ENCODE measurements at regions not wholly inside any gene's neighbourhood (a gene's known extent, or its start where the extent isn't known, plus 50 kb on each side); places are given as distances from the start of the nearest gene placed in this dataset.
"Not testable (repeated sequence)": the region's sequence is repeated elsewhere in the genome, so short reads cannot be mapped to it uniquely, and the experiment has no call there.

GRCh38 chr3:15989419-15989818 lies 185.1 kb upstream of the GALNT15 start:
- DNase-seq (ENCODE audit: low read depth, low spot score) = no peak

DNA sequence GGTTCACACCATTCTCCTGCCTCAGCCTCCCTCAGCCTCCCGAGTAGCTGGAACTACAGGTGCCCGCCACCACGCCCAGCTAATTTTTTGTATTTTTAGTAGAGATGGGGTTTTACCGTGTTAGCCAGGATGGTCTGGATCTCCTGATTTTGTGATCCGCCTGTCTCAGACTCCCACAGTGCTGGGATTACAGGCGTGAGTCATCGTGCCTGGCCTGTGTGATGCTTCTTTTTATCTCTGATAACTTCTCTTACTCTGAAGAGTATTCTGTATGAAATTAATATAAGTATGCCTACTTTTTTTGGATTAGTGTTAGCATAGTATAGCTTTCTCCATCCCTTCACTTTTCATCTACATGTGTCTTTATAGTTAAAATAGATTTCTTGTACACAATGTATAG lies 180.8 kb upstream of the GALNT15 start:
- DNase-seq (ENCODE audit: low read depth, low spot score) = not testable (repeated sequence)

DNA sequence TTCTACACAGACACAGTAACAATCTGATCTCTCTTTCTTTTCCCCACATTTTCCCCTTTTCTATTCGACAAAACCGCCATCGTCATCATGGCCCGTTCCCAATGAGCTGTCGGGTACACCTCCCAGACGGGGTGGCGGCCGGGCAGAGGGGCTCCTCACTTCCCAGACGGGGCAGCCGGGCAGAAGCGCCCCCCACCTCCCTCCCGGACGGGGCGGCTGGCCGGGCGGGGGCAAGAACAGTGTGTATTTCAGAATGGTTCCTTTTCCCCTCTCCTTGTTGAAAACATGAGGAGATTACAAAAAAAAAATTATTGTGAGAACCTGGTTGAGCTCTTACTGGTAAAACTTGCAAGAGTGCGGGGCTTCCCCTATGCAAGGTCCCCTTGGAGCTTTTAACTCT lies 178.0 kb upstream of the GALNT15 start:
- DNase-seq (ENCODE audit: low read depth, low spot score) = not testable (repeated sequence)

DNA sequence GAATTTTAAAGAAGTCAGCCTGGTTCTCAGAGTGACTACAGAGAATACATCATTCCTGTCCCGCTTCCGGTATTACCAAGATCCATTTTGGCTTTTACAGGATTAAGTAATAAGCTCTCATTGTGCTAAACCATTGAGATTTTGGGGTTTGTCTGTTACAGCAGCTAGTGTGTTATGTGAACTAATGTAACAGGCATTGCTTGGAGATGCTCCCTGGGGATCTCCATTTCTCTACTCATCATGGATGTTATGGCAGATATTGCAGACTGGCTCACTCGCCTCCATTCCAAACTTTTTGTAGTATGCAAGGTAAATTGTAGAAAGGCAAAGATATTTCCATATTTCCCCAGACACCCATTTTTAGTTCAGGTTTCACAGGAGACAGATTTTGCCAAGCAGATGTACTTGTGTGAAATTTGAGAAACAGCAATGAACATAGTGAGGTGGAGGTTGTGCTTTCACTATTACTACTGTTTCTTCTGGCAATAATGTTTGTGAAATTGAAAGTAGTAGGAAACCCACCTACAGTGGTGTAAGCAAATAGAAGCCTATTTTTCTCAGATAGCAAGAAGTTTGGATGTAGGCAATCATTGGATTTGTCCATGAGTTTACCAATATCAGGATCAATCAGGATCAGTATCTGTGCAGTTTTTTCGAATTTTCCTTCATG lies 177.1 kb upstream of the GALNT15 start:
- no peak for DNase-seq (ENCODE audit: low read depth, low spot score)

GRCh38 chr3:15998911-15999310 lies 175.6 kb upstream of the GALNT15 start:
- no peak for DNase-seq (ENCODE audit: low read depth, low spot score)

DNA sequence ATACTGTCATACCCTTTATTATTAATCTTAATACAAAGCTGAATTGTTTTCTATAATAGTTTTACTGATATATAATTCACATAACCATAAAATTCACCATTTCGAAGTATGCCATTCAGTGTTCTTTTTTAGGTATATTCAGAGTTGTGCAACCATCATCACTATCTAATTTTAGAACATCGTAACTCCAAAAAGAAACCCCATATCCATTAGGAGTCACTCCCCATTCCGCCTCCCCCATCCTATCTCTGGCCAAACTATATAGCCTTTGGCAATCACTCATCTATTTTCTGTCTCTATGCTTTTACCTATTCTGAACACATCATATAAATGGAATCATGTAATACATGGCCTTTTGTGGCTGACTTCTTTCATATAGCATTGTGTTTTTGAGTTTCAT lies 169.7 kb upstream of the GALNT15 start:
- no peak for DNase-seq (ENCODE audit: low read depth, low spot score)

- DNase-seq (ENCODE audit: low read depth, low spot score) = no peak
These were observed 163.1 kb upstream of the GALNT15 start for GRCh38 chr3:16011376-16011775.

DNA sequence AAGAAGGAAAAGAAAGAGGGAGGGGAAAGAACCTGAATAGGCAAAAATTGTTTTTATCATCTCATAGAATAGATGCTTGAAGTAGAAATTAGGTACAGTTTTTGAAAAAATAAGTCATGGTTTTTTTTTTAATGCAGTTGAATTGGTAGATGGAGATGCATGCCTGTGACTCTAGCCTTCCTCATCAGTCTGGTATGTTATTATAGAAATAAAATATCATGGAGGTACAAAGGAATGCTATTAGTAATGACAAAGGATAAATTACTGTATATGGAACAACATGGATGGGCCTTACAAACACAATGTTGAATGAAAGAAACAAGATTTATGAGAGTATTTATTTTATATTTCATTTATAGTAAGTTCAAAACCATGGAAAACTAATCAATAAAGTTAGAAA lies 162.4 kb upstream of the GALNT15 start:
- no peak for DNase-seq (ENCODE audit: low read depth, low spot score)

DNA sequence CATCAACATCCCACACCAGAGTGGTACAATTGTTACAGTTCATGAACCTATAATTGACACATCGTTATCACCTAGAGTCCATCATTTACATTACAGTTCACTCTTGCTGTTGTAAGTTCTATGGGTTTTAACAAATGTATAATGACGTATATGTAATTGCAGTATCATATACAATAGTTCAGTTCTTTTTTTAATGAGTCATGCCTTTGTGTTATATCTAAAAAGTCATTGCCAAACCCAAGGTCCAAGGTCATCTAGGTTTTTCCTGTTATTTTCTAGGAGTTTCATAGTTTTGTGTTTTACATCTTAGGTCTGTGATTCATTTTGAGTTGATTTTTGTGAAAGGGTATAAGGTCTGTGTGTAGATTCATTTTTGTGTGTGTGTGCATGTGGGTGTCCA lies 160.9 kb upstream of the GALNT15 start:
- no peak for DNase-seq (ENCODE audit: low read depth, low spot score)

- DNase-seq (ENCODE audit: low read depth, low spot score) = not testable (repeated sequence)
These were observed 152.7 kb upstream of the GALNT15 start for GRCh38 chr3:16021801-16022200.

DNA sequence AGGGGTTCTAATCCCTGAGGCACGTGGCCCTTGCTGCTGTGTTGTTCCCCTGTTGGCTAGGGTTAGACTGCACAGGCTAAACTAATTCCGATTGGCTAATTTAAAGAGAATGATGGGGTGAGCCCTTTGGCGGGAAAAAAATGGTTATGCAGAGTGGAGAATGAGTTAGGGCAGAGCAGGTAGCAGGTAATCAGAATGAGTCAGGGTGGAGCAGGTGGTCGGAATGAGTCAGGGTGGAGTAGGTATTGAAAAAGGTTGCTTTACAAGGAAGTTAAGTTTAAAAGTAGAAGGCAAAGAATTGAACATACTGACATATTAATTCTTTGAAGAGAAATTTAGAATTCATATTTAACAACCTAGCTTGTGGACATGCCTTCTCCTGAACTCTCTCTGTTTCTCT lies 150.6 kb upstream of the GALNT15 start:
- not testable (repeated sequence) for DNase-seq (ENCODE audit: low read depth, low spot score)

DNA sequence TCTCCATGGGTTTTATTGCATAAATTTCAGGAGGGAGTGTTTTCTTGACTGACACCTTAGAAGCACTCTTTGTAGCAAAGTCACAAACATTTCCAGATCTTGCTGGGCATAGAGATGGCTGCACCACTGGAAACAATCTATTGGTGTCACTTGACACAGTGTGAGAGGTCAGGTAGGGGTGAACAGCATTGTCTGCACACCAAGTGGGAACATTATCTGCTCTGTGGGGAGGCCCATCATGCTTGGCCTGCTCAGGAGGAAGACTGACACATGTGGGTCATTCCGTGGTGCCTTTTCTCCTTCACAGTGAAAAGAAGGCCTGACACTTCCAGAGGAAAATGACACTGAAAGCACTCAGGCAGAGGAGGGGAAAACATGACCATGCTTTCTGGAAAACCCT lies 149.9 kb upstream of the GALNT15 start:
- DNase-seq (ENCODE audit: low read depth, low spot score) = no peak

- DNase-seq (ENCODE audit: low read depth, low spot score) = no peak
These were observed 147.7 kb upstream of the GALNT15 start for GRCh38 chr3:16026753-16027152.

DNA sequence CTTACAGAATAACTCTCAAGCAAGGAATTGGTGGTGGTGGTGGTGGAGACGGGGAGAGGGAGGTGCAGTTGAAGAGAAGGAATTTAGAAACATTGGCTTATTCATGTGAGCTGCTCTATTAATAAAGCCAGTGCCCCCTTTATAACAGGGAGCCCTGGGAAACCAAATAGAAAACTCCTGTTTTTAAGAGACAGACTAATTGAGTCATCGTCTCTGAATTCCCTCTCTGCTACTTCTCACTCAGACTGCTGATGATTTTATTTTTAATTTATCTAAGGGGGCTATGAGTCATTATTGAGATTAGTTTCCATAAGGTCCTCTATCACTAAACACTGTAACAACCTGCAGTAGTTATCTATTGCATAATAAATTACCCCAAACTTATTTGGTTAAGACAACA lies 145.9 kb upstream of the GALNT15 start:
- DNase-seq (ENCODE audit: low read depth, low spot score) = no peak

GRCh38 chr3:16030342-16030741 lies 144.1 kb upstream of the GALNT15 start:
- no peak for DNase-seq (ENCODE audit: low read depth, low spot score)

DNA sequence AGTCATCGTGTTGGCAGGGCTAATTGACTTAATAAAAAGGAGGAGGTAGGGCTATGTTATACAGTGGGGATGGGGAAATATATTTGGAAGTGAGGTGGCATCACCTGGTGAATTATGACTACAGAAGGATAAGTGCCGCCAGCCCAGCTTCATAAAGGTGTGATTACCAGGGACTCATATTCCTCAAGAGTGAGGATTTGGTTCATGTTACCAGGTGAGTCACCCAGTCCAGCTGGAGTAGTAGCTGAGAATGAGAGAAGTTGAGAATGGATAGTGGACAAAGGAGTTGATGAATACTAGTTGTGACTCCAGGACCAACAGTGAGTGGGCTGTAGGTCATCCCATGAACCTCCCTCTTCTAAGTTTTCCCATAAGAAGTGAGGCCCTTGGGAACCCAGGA lies 143.0 kb upstream of the GALNT15 start:
- DNase-seq (ENCODE audit: low read depth, low spot score) = no peak

- DNase-seq (ENCODE audit: low read depth, low spot score) = no peak
These were observed 140.4 kb upstream of the GALNT15 start for GRCh38 chr3:16033889-16034687.

DNA sequence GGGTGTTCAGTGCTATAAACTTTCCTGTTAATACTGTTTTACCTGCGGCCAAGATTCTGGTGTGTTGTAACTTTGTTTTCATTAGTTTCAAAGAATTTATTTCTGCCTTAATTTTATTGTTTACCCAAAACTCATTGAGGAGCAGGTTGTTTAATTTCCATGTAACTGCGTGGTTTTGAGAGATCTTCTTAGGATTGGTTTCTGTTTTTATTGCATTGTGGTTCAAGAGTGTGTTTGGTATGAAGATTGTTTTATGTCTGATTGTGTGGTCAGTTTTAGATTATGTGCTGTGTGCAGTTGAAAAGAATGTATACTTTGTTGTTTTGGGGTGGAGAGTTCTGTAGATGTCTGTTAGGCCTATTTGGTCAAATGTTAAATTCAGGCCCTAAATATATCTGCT lies 133.5 kb upstream of the GALNT15 start:
- no peak for DNase-seq (ENCODE audit: low read depth, low spot score)

GRCh38 chr3:16048435-16049318 lies 125.8 kb upstream of the GALNT15 start:
- no peak for DNase-seq (ENCODE audit: low read depth, low spot score)

GRCh38 chr3:16050641-16051467 lies 123.6 kb upstream of the GALNT15 start:
- no peak for DNase-seq (ENCODE audit: low read depth, low spot score)

GRCh38 chr3:16051691-16052090 lies 122.8 kb upstream of the GALNT15 start:
- no peak for DNase-seq (ENCODE audit: low read depth, low spot score)
